ENCODE measurements at regions not wholly inside any gene's neighbourhood (a gene's known extent, or its start where the extent isn't known, plus 50 kb on each side); places are given as distances from the start of the nearest gene placed in this dataset.

GRCh38 chr6:6815732-6816131, 227.2 kb downstream of the LY86 start:
- no peaks in the 10 kb centered on the region for H3K36me3 ChIP-seq (replicated peaks; ENCODE audit: insufficient read depth, low read depth)
- WGBS (ENCODE audit: low lambda C conversion rate, missing lambda C conversion rate): 89% methylated on average over 5 of the region's 5 CpGs
- H3K4me2 ChIP-seq: no peak overlapping the region
- no peaks in the 10 kb centered on the region for H3K9me3 ChIP-seq (ENCODE audit: low read depth)
- no peak for DNase-seq (ENCODE audit: low spot score)
- TF ChIP-seq EZH2 (IDR thresholded peaks at IDR 0.05; ENCODE audit: borderline replicate concordance): no peak
- TF ChIP-seq EZH2phosphoT487 (IDR thresholded peaks at IDR 0.05; ENCODE audit: low read depth, severe bottlenecking, unreplicated experiment): no peak
- no peak for TF ChIP-seq CTCF (IDR thresholded peaks at IDR 0.05; ENCODE audit: poor library complexity)
- H4K20me1 ChIP-seq (ENCODE audit: insufficient read depth, poor library complexity, severe bottlenecking): no peaks in the 10 kb centered on the region
- no peak overlapping the region for H3K4me3 ChIP-seq
- no peaks in the 10 kb centered on the region for H3K9me2 ChIP-seq (replicated peaks; ENCODE audit: insufficient read depth)
- no peaks in the 10 kb centered on the region for H3K27me3 ChIP-seq
- H3K27ac ChIP-seq: no peak overlapping the region
- H2AFZ ChIP-seq: no peak overlapping the region
- H3K4me1 ChIP-seq (ENCODE audit: insufficient read depth): no peaks in the 10 kb centered on the region
- H3K79me2 ChIP-seq: no peaks in the 10 kb centered on the region

- Histone ChIP-seq H3K9me3 (ENCODE audit: low read depth) (no peaks in the 10 kb centered on the region), H3K9me2 (replicated peaks; ENCODE audit: insufficient read depth) (no peaks in the 10 kb centered on the region), H2AFZ (no peak overlapping the region), H3K36me3 (replicated peaks; ENCODE audit: insufficient read depth, low read depth) (no peaks in the 10 kb centered on the region), H3K4me3 (no peak overlapping the region), H3K27me3 (no peaks in the 10 kb centered on the region), H3K4me1 (ENCODE audit: insufficient read depth) (no peaks in the 10 kb centered on the region), H3K79me2 (no peaks in the 10 kb centered on the region), H4K20me1 (ENCODE audit: insufficient read depth, poor library complexity, severe bottlenecking) (no peaks in the 10 kb centered on the region), H3K27ac (no peak overlapping the region), H3K4me2 (no peak overlapping the region)
- TF ChIP-seq CTCF (IDR thresholded peaks at IDR 0.05; ENCODE audit: poor library complexity) (no peak), EZH2phosphoT487 (IDR thresholded peaks at IDR 0.05; ENCODE audit: low read depth, severe bottlenecking, unreplicated experiment) (no peak), EZH2 (IDR thresholded peaks at IDR 0.05; ENCODE audit: borderline replicate concordance) (no peak)
- WGBS (ENCODE audit: low lambda C conversion rate, missing lambda C conversion rate): 95% methylated on average over 7 of the region's 7 CpGs
- no peak for DNase-seq (ENCODE audit: low spot score)
Measured at GRCh38 chr6:6816716-6817115, 228.2 kb downstream of the LY86 start.

- DNase-seq (ENCODE audit: low spot score): no peak
- Histone ChIP-seq H3K4me1 (ENCODE audit: insufficient read depth) (no peaks in the 10 kb centered on the region), H4K20me1 (ENCODE audit: insufficient read depth, poor library complexity, severe bottlenecking) (no peaks in the 10 kb centered on the region), H3K9me3 (ENCODE audit: low read depth) (no peaks in the 10 kb centered on the region), H3K4me3 (no peak overlapping the region), H3K79me2 (no peaks in the 10 kb centered on the region), H3K27ac (no peak overlapping the region), H3K4me2 (no peak overlapping the region), H2AFZ (no peak overlapping the region), H3K9me2 (replicated peaks; ENCODE audit: insufficient read depth) (no peaks in the 10 kb centered on the region), H3K36me3 (replicated peaks; ENCODE audit: insufficient read depth, low read depth) (no peaks in the 10 kb centered on the region), H3K27me3 (no peaks in the 10 kb centered on the region)
- 82% methylated on average over 10 of the region's 10 CpGs for WGBS (ENCODE audit: low lambda C conversion rate, missing lambda C conversion rate)
- TF ChIP-seq CTCF (IDR thresholded peaks at IDR 0.05; ENCODE audit: poor library complexity) (no peak), EZH2 (IDR thresholded peaks at IDR 0.05; ENCODE audit: borderline replicate concordance) (no peak), EZH2phosphoT487 (IDR thresholded peaks at IDR 0.05; ENCODE audit: low read depth, severe bottlenecking, unreplicated experiment) (no peak)
Measured at GRCh38 chr6:6818078-6818639, 229.6 kb downstream of the LY86 start.
